Fibroblast of skin of scalp (primary cell): ENCODE measurements at regions not wholly inside any gene's neighbourhood (a gene's known extent, or its start where the extent isn't known, plus 50 kb on each side); places are given as distances from the start of the nearest gene placed in this dataset.
"Not testable (repeated sequence)": the region's sequence is repeated elsewhere in the genome, so short reads cannot be mapped to it uniquely, and the experiment has no call there.

Experiments
- DNase-seq: peaks from one replicate; pipeline ENCODE4 v3.0.0-alpha.2; 2013

- DNase-seq, result no peak
Observed at GRCh38 chr18:997499-997898, 92.8 kb downstream of the ADCYAP1 start.

- DNase-seq, result no peak
Observed at GRCh38 chr18:998936-999335, 94.3 kb downstream of the ADCYAP1 start.

- DNase-seq, result peak; percentile 12
Observed at GRCh38 chr18:1002653-1003178, 98.0 kb downstream of the ADCYAP1 start.

GRCh38 chr18:1003499-1003898 lies 98.8 kb downstream of the ADCYAP1 start:
- DNase-seq, result no peak

- DNase-seq, result no peak
Observed at GRCh38 chr18:1006304-1006703, 101.6 kb downstream of the ADCYAP1 start.

- no peak for DNase-seq
Observed at GRCh38 chr18:1006965-1007364, 102.3 kb downstream of the ADCYAP1 start.

- peak; percentile 32 for DNase-seq
Observed at GRCh38 chr18:1011349-1011748, 106.7 kb downstream of the ADCYAP1 start.

- no peak for DNase-seq
Observed at GRCh38 chr18:1012775-1013174, 108.1 kb downstream of the ADCYAP1 start.

GRCh38 chr18:1013951-1014350 lies 109.3 kb downstream of the ADCYAP1 start:
- no peak for DNase-seq

GRCh38 chr18:1014509-1014908 lies 109.8 kb downstream of the ADCYAP1 start:
- peak; percentile 20 for DNase-seq

- DNase-seq, result peak; percentile 71
Observed at GRCh38 chr18:1014951-1015624, 110.4 kb downstream of the ADCYAP1 start.

GRCh38 chr18:1015777-1016176 lies 111.1 kb downstream of the ADCYAP1 start:
- DNase-seq, result no peak

GRCh38 chr18:1017227-1018058 lies 112.8 kb downstream of the ADCYAP1 start:
- DNase-seq, result no peak

- DNase-seq, result peak; percentile 77
Observed at GRCh38 chr18:1018181-1018681, 113.6 kb downstream of the ADCYAP1 start.

- DNase-seq, result no peak
Observed at GRCh38 chr18:1019191-1019590, 114.5 kb downstream of the ADCYAP1 start.

GRCh38 chr18:1020731-1021344 lies 116.2 kb downstream of the ADCYAP1 start:
- DNase-seq, result peak; percentile 26

- no peak for DNase-seq
Observed at GRCh38 chr18:1026930-1027329, 122.3 kb downstream of the ADCYAP1 start.

GRCh38 chr18:1033092-1033491 lies 128.4 kb downstream of the ADCYAP1 start:
- DNase-seq, result not testable (repeated sequence)

GRCh38 chr18:1034971-1035370 lies 130.3 kb downstream of the ADCYAP1 start:
- DNase-seq, result no peak

GRCh38 chr18:1036926-1037325 lies 132.3 kb downstream of the ADCYAP1 start:
- no peak for DNase-seq

GRCh38 chr18:1037776-1038175 lies 133.1 kb downstream of the ADCYAP1 start:
- no peak for DNase-seq

- no peak for DNase-seq
Observed at GRCh38 chr18:1039421-1039820, 134.8 kb downstream of the ADCYAP1 start.

- DNase-seq, result not testable (repeated sequence)
Observed at GRCh38 chr18:1043039-1043438, 138.4 kb downstream of the ADCYAP1 start.
